Activated CD4-positive, alpha-beta memory T cell treated with anti-CD3 and anti-CD28 coated beads, Interleukin-2, amount 10 ng/mL, durations not matched to agents 7 days and 5 days (primary cell): ENCODE measurements at regions not wholly inside any gene's neighbourhood (a gene's known extent, or its start where the extent isn't known, plus 50 kb on each side); places are given as distances from the start of the nearest gene placed in this dataset.

ENCODE experiments used
- CTCF ChIA-PET: fragments of 350-600 bp; sonication (Branson Sonifier 250); formaldehyde crosslinking; loops from one replicate; lab custom pipeline; 2021; ENCODE audit warnings: antibody characterized with exemption, inconsistent platforms; lab: Charles Lee
- POLR2A ChIA-PET: fragments of 350-600 bp; sonication (Branson Sonifier 250); formaldehyde crosslinking; loops from one replicate; lab custom pipeline; 2021; ENCODE audit warnings: antibody characterized with exemption; lab: Charles Lee
- DNase-seq: peaks from one replicate; pipeline ENCODE4 v3.0.0-alpha.2; 2020
- H3K27ac Mint-ChIP-seq: one replicate; pipeline ENCODE4 v1.8.0; 2021; ENCODE audit warnings: mild to moderate bottlenecking, mixed read lengths
- H3K27me3 Mint-ChIP-seq: one replicate; pipeline ENCODE4 v1.8.0; 2021; ENCODE audit warnings: mixed read lengths
- H3K36me3 Mint-ChIP-seq: one replicate; pipeline ENCODE4 v1.8.0; 2021; ENCODE audit warnings: low read depth, mixed read lengths
- H3K4me1 Mint-ChIP-seq: one replicate; pipeline ENCODE4 v1.8.0; 2021; ENCODE audit warnings: mixed read lengths
- H3K4me3 Mint-ChIP-seq: one replicate; pipeline ENCODE4 v1.8.0; 2021; ENCODE audit warnings: mild to moderate bottlenecking, mixed read lengths
- H3K9me3 Mint-ChIP-seq: one replicate; pipeline ENCODE4 v1.8.0; 2021; ENCODE audit warnings: mixed read lengths

DNA sequence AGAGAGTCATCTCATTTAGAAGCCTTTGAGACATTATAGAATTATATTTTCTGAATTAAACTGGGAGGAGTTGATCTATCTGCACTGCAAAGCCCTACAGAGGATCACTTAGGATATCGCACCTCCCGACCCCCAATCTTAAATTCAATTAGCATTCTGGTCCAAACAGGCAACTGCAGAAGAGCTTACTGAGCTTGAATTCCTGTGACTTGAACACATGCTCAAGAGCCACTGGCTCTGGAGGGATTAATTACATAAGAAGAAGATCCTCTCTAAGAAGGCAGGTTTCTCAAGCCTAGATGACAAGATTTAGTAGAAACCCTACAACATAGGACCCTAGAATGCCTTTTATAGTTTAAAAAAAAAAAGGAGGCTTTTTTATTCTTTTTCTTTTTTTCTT, 548.9 kb downstream of the ARAP2 start:
- no peak overlapping the region for H3K27ac Mint-ChIP-seq
- H3K27me3 Mint-ChIP-seq: no peaks in the 10 kb centered on the region
- H3K36me3 Mint-ChIP-seq: no peaks in the 10 kb centered on the region
- CTCF ChIA-PET: no interaction called here
- no peak overlapping the region for H3K4me3 Mint-ChIP-seq
- no peak for DNase-seq
- POLR2A ChIA-PET: no interaction called here
- no peaks in the 10 kb centered on the region for H3K9me3 Mint-ChIP-seq
- H3K4me1 Mint-ChIP-seq: no peaks in the 10 kb centered on the region

DNA sequence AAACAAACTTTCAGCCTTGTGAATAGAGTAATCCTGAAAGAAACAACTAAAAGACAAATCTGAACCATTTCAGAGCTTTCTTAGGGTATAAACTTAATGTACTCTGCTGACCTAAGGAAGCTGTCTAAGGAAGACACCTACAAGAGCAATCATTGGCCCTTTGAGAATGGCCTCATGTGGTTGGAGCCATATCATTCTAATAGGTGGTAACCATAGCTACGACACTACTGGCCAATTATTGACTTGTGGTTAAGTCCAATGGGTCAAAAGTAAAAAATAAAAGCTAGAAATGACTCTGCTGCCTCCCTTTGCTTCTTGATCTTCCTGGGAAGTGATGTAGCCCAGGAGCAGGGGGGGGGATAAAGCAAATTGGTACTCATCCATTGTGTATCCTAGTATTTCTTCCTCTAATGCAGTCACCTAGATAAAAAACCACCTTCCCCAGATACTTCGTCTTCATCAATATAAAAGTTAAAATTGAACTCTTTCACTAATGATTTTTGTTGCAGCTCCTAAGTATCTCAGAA, 547.0 kb downstream of the ARAP2 start:
- Mint-ChIP-seq H3K9me3 (no peaks in the 10 kb centered on the region), H3K27me3 (no peaks in the 10 kb centered on the region)
- DNase-seq: no peak

DNA sequence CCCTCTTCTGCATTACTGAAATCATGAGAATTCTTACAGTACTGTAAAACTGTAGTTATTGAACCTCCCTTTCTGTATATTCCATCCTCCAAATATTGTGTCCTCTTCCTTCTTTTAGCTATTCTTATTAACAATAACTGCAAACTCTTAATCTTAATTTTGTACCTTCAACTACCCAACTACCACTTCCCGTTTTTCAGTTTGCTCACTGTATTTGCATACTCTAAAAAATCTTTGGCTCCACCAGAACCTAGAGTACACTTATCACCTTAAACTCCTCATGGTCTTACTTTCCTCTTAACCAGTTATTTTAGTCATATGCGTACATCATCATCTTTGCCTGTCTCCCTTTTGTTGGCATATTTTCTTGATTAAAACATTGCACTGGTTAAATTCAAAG, 543.7 kb downstream of the ARAP2 start:
- CTCF ChIA-PET: no interaction called here
- Mint-ChIP-seq H3K27ac (no peak overlapping the region), H3K36me3 (no peaks in the 10 kb centered on the region), H3K9me3 (no peaks in the 10 kb centered on the region), H3K27me3 (no peaks in the 10 kb centered on the region), H3K4me3 (no peak overlapping the region), H3K4me1 (no peaks in the 10 kb centered on the region)
- POLR2A ChIA-PET: no interaction called here
- no peak for DNase-seq

More for the DNA sequence above, 547.0 kb downstream of the ARAP2 start:
- Mint-ChIP-seq H3K27ac (no peak overlapping the region), H3K36me3 (no peaks in the 10 kb centered on the region), H3K4me1 (no peaks in the 10 kb centered on the region), H3K4me3 (no peak overlapping the region)
- POLR2A ChIA-PET: no interaction called here
- CTCF ChIA-PET: no interaction called here

DNA sequence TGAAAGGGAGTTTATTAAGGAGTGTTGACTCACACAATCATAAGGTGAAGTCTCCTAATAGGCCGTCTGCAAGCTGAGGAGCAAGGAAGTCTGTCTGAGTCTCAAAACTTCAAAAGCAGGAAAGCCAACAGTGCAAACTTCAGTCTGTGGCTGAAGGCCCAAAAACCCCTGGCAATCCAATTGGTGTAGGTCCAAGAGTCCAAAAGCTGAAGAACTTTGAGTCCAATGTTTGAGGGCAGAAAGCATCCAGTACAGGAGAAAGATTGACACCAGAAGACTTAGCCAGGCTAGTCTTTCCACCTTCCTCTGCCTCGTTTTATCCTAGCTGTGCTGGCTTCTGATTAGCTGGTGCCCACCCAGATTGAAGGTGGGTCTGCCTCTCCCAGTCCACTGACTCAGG, 535.2 kb downstream of the ARAP2 start:
- H3K9me3 Mint-ChIP-seq: peaks cover 14% of the 10 kb centered on the region
- CTCF ChIA-PET: no interaction called here

DNA sequence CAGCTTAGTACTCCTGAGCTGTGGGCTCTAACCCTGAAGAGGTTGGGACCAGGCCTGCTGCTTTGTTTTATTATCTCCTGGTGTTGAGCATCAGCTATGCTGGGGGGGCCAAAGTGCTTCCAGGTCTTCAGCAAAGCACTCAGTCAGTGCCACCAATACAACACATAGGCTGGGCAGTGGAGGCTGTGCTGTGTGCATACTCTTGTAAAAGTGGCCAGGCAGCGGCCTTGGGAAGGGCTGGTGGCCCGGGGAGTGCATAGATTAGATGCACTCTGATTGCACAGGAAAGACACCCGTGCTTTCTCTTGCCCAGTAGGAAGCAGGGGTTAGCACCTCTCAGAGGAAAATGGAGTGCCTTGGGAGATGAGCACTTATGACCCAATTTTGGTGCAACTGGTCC, 534.0 kb downstream of the ARAP2 start:
- no peak for DNase-seq
- Mint-ChIP-seq H3K27ac (no peak overlapping the region), H3K27me3 (no peaks in the 10 kb centered on the region), H3K4me3 (no peak overlapping the region), H3K9me3 (peaks cover 24% of the 10 kb centered on the region), H3K4me1 (no peaks in the 10 kb centered on the region), H3K36me3 (no peaks in the 10 kb centered on the region)
- POLR2A ChIA-PET: no interaction called here
- CTCF ChIA-PET: no interaction called here

More for the DNA sequence above, 535.2 kb downstream of the ARAP2 start:
- no peaks in the 10 kb centered on the region for H3K36me3 Mint-ChIP-seq
- no peaks in the 10 kb centered on the region for H3K4me1 Mint-ChIP-seq
- POLR2A ChIA-PET: no interaction called here
- no peak overlapping the region for H3K27ac Mint-ChIP-seq
- no peak overlapping the region for H3K4me3 Mint-ChIP-seq
- DNase-seq: no peak
- H3K27me3 Mint-ChIP-seq: no peaks in the 10 kb centered on the region

DNA sequence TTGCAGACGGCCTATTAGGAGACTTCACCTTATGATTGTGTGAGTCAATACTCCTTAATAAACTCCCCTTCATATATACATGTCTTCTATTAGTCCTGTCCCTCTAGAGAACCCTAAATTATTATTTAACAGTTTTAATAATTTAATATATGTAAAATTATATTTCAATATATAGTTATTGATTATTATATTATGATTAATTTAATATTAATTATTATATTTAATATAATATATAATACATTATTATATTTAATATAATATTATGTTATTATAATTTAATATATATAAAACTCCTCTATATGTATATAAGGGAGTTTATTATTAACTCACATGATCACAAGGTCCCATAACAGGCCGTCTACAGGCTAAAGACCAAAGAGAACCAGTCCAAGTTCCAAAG, 533.2 kb downstream of the ARAP2 start:
- H3K4me3 Mint-ChIP-seq: no peak overlapping the region
- H3K36me3 Mint-ChIP-seq: no peaks in the 10 kb centered on the region
- DNase-seq: no peak
- H3K27me3 Mint-ChIP-seq: no peaks in the 10 kb centered on the region
- ChIA-PET CTCF (no interaction called here), POLR2A (no interaction called here)
- H3K27ac Mint-ChIP-seq: no peak overlapping the region
- H3K4me1 Mint-ChIP-seq: no peaks in the 10 kb centered on the region
- H3K9me3 Mint-ChIP-seq: peaks cover 24% of the 10 kb centered on the region

DNA sequence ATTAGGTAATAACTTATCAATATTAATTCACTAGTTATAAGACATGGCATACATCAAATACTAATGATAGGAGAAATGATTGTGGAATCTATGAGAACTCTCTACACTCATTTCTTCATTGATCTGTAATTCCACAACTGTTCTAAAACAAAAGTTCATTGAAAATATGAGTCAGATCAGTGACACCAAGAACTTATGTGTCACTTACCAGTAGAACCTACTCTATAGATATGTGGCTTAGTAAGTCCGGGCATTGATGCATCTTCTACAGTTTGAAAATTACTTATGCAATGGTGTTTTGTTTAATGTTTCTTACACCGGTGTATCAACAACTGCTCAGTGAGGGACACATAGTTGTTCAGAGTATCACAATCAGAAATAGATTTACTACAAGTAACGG, 520.3 kb downstream of the ARAP2 start:
- Mint-ChIP-seq H3K9me3 (no peaks in the 10 kb centered on the region), H3K36me3 (no peaks in the 10 kb centered on the region), H3K4me3 (no peak overlapping the region), H3K4me1 (no peaks in the 10 kb centered on the region), H3K27me3 (no peaks in the 10 kb centered on the region), H3K27ac (no peak overlapping the region)
- ChIA-PET CTCF (no interaction called here), POLR2A (no interaction called here)
- DNase-seq: no peak

DNA sequence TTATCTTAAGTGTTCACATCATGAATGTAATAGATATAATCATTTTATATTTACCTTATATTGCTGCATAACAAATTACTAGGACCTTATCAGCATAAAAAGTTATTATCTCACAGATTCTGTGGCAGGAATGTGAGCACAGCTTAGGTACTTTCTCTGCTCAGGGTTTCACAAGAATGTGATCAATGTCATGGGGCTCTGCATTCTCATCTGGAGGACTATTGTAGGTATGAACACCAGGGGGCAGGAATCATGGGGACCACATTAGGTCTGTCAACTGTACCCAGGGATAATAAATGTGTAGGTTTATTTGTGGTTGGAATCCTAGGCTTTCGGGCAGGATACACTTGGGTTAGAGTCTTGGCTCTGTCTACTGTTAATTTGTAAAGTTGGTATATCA, 519.2 kb downstream of the ARAP2 start:
- CTCF ChIA-PET: no interaction called here

DNA sequence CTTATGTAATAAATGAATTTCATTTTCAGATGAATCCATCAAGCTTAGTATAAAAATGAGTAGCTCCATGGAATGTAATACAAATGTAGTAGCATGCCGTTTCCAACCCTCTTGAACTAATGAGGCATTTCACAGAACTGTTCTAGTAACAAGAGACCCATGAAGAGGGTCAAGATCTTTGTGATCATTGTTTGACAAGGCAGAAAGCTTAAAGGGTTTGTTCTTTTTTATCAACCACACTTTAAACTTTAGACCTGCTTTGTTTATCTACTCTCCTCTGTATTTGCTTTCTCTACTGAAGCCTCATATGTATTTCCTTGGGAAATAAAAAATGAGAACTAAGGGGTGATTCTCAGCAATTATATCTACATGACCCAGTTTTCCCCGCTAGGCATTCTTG, 513.9 kb downstream of the ARAP2 start:
- no peaks in the 10 kb centered on the region for H3K27me3 Mint-ChIP-seq
- no peak overlapping the region for H3K27ac Mint-ChIP-seq
- H3K4me1 Mint-ChIP-seq: no peaks in the 10 kb centered on the region
- CTCF ChIA-PET: no interaction called here
- H3K9me3 Mint-ChIP-seq: no peaks in the 10 kb centered on the region
- POLR2A ChIA-PET: no interaction called here
- H3K4me3 Mint-ChIP-seq: no peak overlapping the region
- H3K36me3 Mint-ChIP-seq: no peaks in the 10 kb centered on the region
- no peak for DNase-seq

More for the DNA sequence above, 519.2 kb downstream of the ARAP2 start:
- Mint-ChIP-seq H3K4me1 (no peaks in the 10 kb centered on the region), H3K4me3 (no peak overlapping the region), H3K36me3 (no peaks in the 10 kb centered on the region), H3K27ac (no peak overlapping the region), H3K27me3 (no peaks in the 10 kb centered on the region), H3K9me3 (no peaks in the 10 kb centered on the region)
- no peak for DNase-seq
- POLR2A ChIA-PET: no interaction called here

DNA sequence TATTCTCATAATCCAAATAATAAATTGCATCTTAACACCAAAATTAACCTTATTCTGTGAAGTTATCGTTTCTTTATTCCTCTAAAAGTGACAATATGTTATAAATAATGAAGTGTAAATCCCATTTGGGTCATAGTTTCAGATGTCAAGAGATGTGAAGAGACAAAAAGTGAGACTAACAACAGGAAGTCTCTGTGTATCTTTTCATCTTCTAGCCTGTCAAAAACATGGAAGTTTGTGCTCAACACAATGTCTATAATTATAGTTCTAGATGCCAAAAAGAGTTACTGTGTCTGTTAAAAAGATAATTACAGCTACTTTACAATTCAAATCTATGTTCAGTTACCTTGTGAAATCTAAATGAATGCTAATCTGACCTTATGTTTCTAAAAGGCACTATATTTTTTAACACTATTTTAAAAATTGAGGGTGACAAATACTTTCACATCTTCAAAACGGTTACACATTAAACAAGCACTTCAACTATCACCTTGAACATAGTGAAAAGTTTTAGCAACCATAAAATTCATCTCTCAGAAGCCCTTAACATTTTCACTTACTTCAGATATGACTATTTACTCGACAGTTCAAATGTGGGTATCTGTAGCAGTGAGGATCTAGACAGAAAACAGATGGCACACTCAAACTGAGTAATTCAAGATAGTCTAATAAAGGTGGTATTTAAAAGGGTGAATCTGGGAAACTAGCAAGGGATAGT, 509.8 kb downstream of the ARAP2 start:
- CTCF ChIA-PET: no interaction called here
- POLR2A ChIA-PET: no interaction called here

DNA sequence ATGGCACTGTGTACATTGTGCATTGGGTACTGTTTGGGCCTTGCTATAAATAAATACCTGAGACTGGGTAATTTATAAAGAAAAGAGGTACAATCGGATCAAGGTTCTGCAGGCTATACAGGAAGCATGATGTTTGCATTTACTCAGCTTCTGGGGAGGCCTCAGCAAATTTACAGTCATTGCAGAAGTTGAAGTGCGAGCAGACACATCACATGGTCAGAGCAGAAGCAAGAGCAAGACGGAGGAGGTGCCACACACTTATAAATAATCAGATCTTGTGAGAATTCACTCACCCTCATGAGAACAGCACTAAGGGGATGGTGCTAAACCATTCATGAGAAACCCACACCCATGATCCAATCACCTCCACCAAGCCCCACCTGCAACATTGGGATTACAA, 505.0 kb downstream of the ARAP2 start:
- ChIA-PET CTCF (no interaction called here), POLR2A (no interaction called here)
- Mint-ChIP-seq H3K27ac (no peak overlapping the region), H3K27me3 (no peaks in the 10 kb centered on the region), H3K36me3 (no peaks in the 10 kb centered on the region), H3K9me3 (peaks cover 5% of the 10 kb centered on the region), H3K4me3 (no peak overlapping the region), H3K4me1 (no peaks in the 10 kb centered on the region)
- DNase-seq: no peak

More for the DNA sequence above, 509.8 kb downstream of the ARAP2 start:
- DNase-seq: no peak
- no peak overlapping the region for H3K27ac Mint-ChIP-seq
- H3K9me3 Mint-ChIP-seq: no peaks in the 10 kb centered on the region
- no peak overlapping the region for H3K4me3 Mint-ChIP-seq
- no peaks in the 10 kb centered on the region for H3K27me3 Mint-ChIP-seq
- no peaks in the 10 kb centered on the region for H3K36me3 Mint-ChIP-seq
- no peaks in the 10 kb centered on the region for H3K4me1 Mint-ChIP-seq

DNA sequence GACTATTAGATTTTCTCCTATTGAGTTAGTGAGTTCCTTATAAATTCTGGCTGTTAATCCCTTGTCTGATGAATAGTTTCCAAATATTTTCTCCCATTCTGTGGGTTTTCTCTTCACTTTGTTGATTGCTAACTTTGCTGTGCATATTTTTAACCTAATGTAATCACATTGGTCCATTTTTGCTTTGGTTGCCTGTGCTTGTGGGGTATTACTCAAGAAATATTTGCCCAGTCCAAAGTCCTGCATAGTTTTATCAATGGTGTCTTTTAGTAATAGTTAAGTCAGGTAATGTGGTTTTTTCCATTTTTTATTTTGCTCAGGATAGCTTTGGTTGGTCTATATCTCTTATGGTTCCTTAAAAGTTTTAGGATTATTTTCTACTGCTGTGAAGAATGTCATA, 490.3 kb downstream of the ARAP2 start:
- POLR2A ChIA-PET: no interaction called here
- no peaks in the 10 kb centered on the region for H3K9me3 Mint-ChIP-seq

DNA sequence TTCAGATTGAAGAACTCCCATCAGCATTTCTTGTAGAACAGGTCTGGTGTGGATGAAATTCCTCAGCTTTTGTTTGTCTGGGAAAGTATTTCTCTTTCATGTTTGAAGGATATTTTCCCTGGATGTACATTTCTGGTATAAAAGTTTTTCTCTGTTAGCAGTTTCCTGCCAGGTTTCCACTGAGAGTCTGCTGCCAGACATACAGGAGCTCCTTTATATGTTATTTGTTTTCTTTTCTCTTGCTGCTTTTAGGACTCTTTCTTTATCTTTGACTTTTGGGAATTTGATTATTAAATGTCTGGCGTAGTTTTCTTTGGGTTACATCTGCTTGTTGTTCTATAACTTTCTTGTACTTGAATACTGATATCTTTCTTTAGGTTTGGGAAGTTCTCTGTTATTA, 486.5 kb downstream of the ARAP2 start:
- no peaks in the 10 kb centered on the region for H3K9me3 Mint-ChIP-seq
- ChIA-PET POLR2A (no interaction called here), CTCF (no interaction called here)
- no peak overlapping the region for H3K27ac Mint-ChIP-seq
- H3K4me3 Mint-ChIP-seq: no peak overlapping the region
- H3K36me3 Mint-ChIP-seq: no peaks in the 10 kb centered on the region
- no peak for DNase-seq
- H3K4me1 Mint-ChIP-seq: no peaks in the 10 kb centered on the region
- H3K27me3 Mint-ChIP-seq: no peaks in the 10 kb centered on the region

More for the DNA sequence above, 490.3 kb downstream of the ARAP2 start:
- Mint-ChIP-seq H3K4me3 (no peak overlapping the region), H3K27me3 (no peaks in the 10 kb centered on the region), H3K4me1 (no peaks in the 10 kb centered on the region), H3K27ac (no peak overlapping the region), H3K36me3 (no peaks in the 10 kb centered on the region)
- CTCF ChIA-PET: no interaction called here
- no peak for DNase-seq

DNA sequence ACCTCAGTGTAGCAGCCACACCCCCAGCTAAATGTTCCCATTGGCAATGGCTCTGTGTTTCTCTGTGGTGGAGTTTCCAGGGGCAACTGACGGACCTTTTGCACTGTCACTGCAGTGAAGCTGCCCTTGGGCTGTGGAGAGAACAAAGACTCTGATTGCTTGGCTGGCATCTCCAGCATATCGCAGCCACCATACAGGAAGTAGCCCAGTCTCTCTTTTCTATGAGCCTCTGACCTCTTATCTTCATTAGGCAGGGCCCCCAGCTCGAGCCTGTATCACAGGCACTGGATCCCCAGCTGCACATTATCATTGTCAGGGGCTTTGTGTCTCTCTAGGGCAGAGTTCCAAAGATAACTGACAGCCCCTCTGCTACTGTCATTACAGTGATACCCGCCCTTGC, 483.5 kb downstream of the ARAP2 start:
- ChIA-PET POLR2A (no interaction called here), CTCF (no interaction called here)
- H3K36me3 Mint-ChIP-seq: no peaks in the 10 kb centered on the region
- H3K9me3 Mint-ChIP-seq: no peaks in the 10 kb centered on the region
- no peak for DNase-seq
- H3K27ac Mint-ChIP-seq: no peak overlapping the region
- H3K27me3 Mint-ChIP-seq: no peaks in the 10 kb centered on the region
- no peak overlapping the region for H3K4me3 Mint-ChIP-seq
- no peaks in the 10 kb centered on the region for H3K4me1 Mint-ChIP-seq
